ENCODE measurements at regions not wholly inside any gene's neighbourhood (a gene's known extent, or its start where the extent isn't known, plus 50 kb on each side); places are given as distances from the start of the nearest gene placed in this dataset.
"Not testable (repeated sequence)": the region's sequence is repeated elsewhere in the genome, so short reads cannot be mapped to it uniquely, and the experiment has no call there.

GRCh38 chr2:207226671-207227061 is 60.9 kb upstream of the KLF7 start:
- no peak for TF ChIP-seq Cebpa-rat (IDR thresholded peaks at IDR 0.05)
- H3K27me3 ChIP-seq, result no peaks in the 10 kb centered on the region
- H3K9ac ChIP-seq, result no peak overlapping the region
- H3K27ac ChIP-seq, result no peak overlapping the region
- no peaks in the 10 kb centered on the region for H4K20me1 ChIP-seq
- H3K9me3 ChIP-seq, result no peaks in the 10 kb centered on the region
- no peak overlapping the region for H3K4me2 ChIP-seq
- H3K36me3 ChIP-seq, result no peaks in the 10 kb centered on the region
- H3K4me1 ChIP-seq, result no peaks in the 10 kb centered on the region
- H3K4me3 ChIP-seq, result no peak overlapping the region

- no peak for TF ChIP-seq Cebpa-rat (IDR thresholded peaks at IDR 0.05)
- H4K20me1 ChIP-seq, result no peaks in the 10 kb centered on the region
- no peak overlapping the region for H3K27ac ChIP-seq
- H3K9me3 ChIP-seq, result no peaks in the 10 kb centered on the region
- no peaks in the 10 kb centered on the region for H3K36me3 ChIP-seq
- H3K4me1 ChIP-seq, result no peaks in the 10 kb centered on the region
- H3K27me3 ChIP-seq, result no peaks in the 10 kb centered on the region
- H3K9ac ChIP-seq, result no peak overlapping the region
- H3K4me3 ChIP-seq, result no peak overlapping the region
- H3K4me2 ChIP-seq, result no peak overlapping the region
These were observed 61.5 kb upstream of the KLF7 start for GRCh38 chr2:207227062-207227748.

- no peak overlapping the region for H3K4me2 ChIP-seq
- H3K9ac ChIP-seq, result no peak overlapping the region
- no peak overlapping the region for H3K27ac ChIP-seq
- TF ChIP-seq Cebpa-rat (IDR thresholded peaks at IDR 0.05), result no peak
- no peaks in the 10 kb centered on the region for H3K36me3 ChIP-seq
- no peak overlapping the region for H3K4me3 ChIP-seq
- H3K27me3 ChIP-seq, result no peaks in the 10 kb centered on the region
- no peaks in the 10 kb centered on the region for H3K4me1 ChIP-seq
- H3K9me3 ChIP-seq, result no peaks in the 10 kb centered on the region
- no peaks in the 10 kb centered on the region for H4K20me1 ChIP-seq
These were observed 62.0 kb upstream of the KLF7 start for GRCh38 chr2:207227749-207228145.

GRCh38 chr2:207228402-207228801 is 62.7 kb upstream of the KLF7 start:
- Histone ChIP-seq H3K27me3 (no peaks in the 10 kb centered on the region), H3K27ac (no peak overlapping the region), H4K20me1 (no peaks in the 10 kb centered on the region), H3K9ac (no peak overlapping the region), H3K4me1 (no peaks in the 10 kb centered on the region), H3K4me3 (no peak overlapping the region), H3K4me2 (no peak overlapping the region), H3K36me3 (no peaks in the 10 kb centered on the region), H3K9me3 (no peaks in the 10 kb centered on the region)
- TF ChIP-seq Cebpa-rat (IDR thresholded peaks at IDR 0.05), result no peak

GRCh38 chr2:207229161-207229560 is 63.4 kb upstream of the KLF7 start:
- H3K4me1 ChIP-seq, result no peaks in the 10 kb centered on the region
- H3K4me2 ChIP-seq, result no peak overlapping the region
- no peak overlapping the region for H3K4me3 ChIP-seq
- no peak overlapping the region for H3K27ac ChIP-seq
- H3K27me3 ChIP-seq, result no peaks in the 10 kb centered on the region
- TF ChIP-seq Cebpa-rat (IDR thresholded peaks at IDR 0.05), result no peak
- H3K36me3 ChIP-seq, result no peaks in the 10 kb centered on the region
- no peak overlapping the region for H3K9ac ChIP-seq
- no peaks in the 10 kb centered on the region for H4K20me1 ChIP-seq
- H3K9me3 ChIP-seq, result no peaks in the 10 kb centered on the region

GRCh38 chr2:207230261-207231105 is 64.7 kb upstream of the KLF7 start:
- no peak overlapping the region for H3K4me2 ChIP-seq
- H3K36me3 ChIP-seq, result no peaks in the 10 kb centered on the region
- no peak for TF ChIP-seq Cebpa-rat (IDR thresholded peaks at IDR 0.05)
- H3K9me3 ChIP-seq, result no peaks in the 10 kb centered on the region
- no peaks in the 10 kb centered on the region for H3K4me1 ChIP-seq
- no peak overlapping the region for H3K4me3 ChIP-seq
- H3K9ac ChIP-seq, result no peak overlapping the region
- no peak overlapping the region for H3K27ac ChIP-seq
- no peaks in the 10 kb centered on the region for H4K20me1 ChIP-seq
- no peaks in the 10 kb centered on the region for H3K27me3 ChIP-seq

- no peaks in the 10 kb centered on the region for H4K20me1 ChIP-seq
- H3K27ac ChIP-seq, result no peak overlapping the region
- no peaks in the 10 kb centered on the region for H3K27me3 ChIP-seq
- no peak overlapping the region for H3K9ac ChIP-seq
- H3K4me1 ChIP-seq, result no peaks in the 10 kb centered on the region
- H3K4me2 ChIP-seq, result no peak overlapping the region
- H3K9me3 ChIP-seq, result no peaks in the 10 kb centered on the region
- H3K4me3 ChIP-seq, result no peak overlapping the region
- no peaks in the 10 kb centered on the region for H3K36me3 ChIP-seq
- no peak for TF ChIP-seq Cebpa-rat (IDR thresholded peaks at IDR 0.05)
These were observed 65.5 kb upstream of the KLF7 start for GRCh38 chr2:207231106-207231865.

GRCh38 chr2:207231967-207232366 is 66.2 kb upstream of the KLF7 start:
- no peaks in the 10 kb centered on the region for H3K27me3 ChIP-seq
- H4K20me1 ChIP-seq, result no peaks in the 10 kb centered on the region
- no peaks in the 10 kb centered on the region for H3K36me3 ChIP-seq
- H3K9me3 ChIP-seq, result no peaks in the 10 kb centered on the region
- TF ChIP-seq Cebpa-rat (IDR thresholded peaks at IDR 0.05), result no peak
- H3K27ac ChIP-seq, result no peak overlapping the region
- no peaks in the 10 kb centered on the region for H3K4me1 ChIP-seq
- H3K4me2 ChIP-seq, result no peak overlapping the region
- no peak overlapping the region for H3K9ac ChIP-seq
- H3K4me3 ChIP-seq, result no peak overlapping the region

- H3K9me3 ChIP-seq, H3K36me3 ChIP-seq, H3K4me1 ChIP-seq, H3K27ac ChIP-seq, H3K9ac ChIP-seq, H3K4me3 ChIP-seq, H3K4me2 ChIP-seq, H3K27me3 ChIP-seq, H4K20me1 ChIP-seq: not testable (repeated sequence)
These were observed 67.4 kb upstream of the KLF7 start for GRCh38 chr2:207233141-207233540.

- no peaks in the 10 kb centered on the region for H3K27me3 ChIP-seq
- no peak for TF ChIP-seq Cebpa-rat (IDR thresholded peaks at IDR 0.05)
- no peaks in the 10 kb centered on the region for H4K20me1 ChIP-seq
- H3K4me1 ChIP-seq, result no peaks in the 10 kb centered on the region
- no peak overlapping the region for H3K4me3 ChIP-seq
- H3K4me2 ChIP-seq, result no peak overlapping the region
- H3K9ac ChIP-seq, result no peak overlapping the region
- no peaks in the 10 kb centered on the region for H3K36me3 ChIP-seq
- H3K9me3 ChIP-seq, result no peaks in the 10 kb centered on the region
- no peak overlapping the region for H3K27ac ChIP-seq
These were observed 68.0 kb upstream of the KLF7 start for GRCh38 chr2:207233731-207234130.
